GM21526 (cell line): ENCODE measurements at regions not wholly inside any gene's neighbourhood (a gene's known extent, or its start where the extent isn't known, plus 50 kb on each side); places are given as distances from the start of the nearest gene placed in this dataset.

ENCODE experiments used
- ATAC-seq: cut with Tn5 transposase; IDR thresholded peaks from one replicate; pipeline ENCODE4 v1.9.1; 2021; ENCODE audit warnings: moderate library complexity; ENCODE audit not compliant: unreplicated experiment, low FRiP score

DNA sequence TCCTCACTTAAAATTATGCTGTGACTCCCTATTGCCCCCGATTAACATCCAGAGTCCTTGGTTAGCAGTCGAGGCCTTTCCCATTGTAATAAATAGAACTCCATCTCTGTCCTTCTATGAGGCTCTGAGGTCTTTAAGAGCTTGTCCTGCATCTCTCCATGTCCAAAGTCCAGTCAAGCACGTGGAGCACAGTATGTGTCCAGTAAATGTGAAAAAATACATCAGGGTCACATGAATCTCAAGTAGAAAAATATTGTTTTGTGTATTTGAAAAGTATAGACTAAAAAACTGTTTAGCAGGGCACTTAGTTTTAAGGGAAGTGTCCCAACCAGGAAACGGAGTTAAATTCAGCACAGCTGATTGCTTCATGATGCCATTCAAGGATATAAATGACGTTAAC, 298.8 kb upstream of the TENM4 start:
- ATAC-seq: no peak

DNA sequence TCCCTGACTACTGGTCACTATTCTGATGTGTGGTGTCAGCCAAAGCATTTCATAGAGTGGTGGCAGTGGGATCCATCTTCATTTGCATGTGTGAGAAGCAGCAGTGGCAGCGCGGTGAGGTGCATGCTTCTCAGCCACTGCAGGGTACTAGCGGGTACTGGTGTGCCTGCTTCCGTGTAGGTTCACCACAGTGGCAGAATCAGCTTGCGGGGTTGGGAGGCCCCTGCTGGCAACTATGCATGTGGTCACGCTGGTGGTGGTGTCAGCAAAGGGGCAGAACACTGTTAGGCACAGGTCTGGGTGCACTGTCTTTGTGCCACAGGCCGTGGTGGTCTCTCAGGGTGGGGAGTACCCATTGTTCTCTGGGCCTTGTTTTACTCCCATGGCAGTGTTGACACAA, 286.4 kb upstream of the TENM4 start:
- no peak for ATAC-seq

DNA sequence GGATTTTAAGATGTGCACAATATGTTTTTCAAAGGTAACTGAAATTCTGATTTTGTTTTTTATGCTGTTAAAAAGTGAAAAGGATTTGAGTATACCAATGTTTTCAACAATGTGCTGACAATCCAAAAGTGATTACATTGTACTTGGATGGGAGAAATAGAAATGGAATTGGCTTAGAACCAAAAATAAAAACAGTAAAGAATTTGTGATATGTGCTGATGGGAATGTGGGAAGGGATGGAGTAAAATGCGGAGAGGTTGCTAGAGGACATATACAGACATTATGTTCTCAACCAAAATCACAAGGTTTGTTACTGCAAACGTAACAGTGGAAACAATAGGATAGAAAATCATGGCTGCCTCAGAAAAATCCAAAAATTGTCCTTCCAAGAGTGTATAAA, 279.3 kb upstream of the TENM4 start:
- ATAC-seq: no peak

DNA sequence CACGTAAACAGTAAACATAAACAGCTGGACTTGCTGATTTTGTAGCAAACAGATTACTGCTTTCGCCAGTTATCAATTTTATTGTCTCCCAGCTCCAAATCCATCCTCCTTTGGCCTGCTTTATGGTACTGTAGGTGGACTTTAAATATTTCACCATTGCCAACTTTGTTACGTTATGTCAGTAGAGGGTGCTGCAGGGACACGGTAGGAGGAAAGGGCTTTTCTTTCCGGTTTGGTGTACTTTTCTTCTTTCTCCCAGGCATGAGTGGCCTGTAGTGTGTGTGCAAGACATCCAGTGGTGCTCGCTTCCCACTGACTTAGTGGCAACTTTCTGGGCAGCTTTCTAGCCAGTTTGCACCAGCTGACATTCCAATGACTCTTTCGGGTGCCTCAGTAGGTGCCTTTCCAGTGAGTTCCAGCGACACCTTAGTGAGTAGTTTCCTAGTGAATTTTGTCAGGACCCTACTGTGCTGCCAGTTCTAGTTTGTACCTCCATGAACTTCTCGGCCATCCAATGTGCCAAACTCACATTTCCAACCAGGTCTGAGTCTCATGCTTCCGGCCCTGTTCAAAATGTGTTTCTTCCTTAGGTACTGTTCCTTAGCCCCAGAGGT, 267.6 kb upstream of the TENM4 start:
- peak; percentile 78 for ATAC-seq

DNA sequence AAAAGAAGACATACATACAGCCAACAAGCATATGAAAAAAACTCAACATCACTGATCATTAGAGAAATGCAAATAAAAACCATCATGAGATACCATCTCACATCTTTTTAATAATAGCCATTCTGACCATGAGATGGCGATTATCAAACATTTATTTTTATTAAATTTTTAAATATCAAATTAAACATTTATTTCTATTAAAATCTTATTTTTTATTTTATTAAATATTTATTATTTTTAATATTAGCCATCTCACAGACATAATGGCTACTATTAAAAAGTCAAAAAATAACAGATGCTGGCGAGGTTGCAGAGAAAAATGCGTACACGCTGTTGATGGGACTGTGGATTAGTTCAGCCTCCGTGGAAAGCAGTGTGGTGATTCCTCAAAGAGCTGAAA, 264.8 kb upstream of the TENM4 start:
- no peak for ATAC-seq

DNA sequence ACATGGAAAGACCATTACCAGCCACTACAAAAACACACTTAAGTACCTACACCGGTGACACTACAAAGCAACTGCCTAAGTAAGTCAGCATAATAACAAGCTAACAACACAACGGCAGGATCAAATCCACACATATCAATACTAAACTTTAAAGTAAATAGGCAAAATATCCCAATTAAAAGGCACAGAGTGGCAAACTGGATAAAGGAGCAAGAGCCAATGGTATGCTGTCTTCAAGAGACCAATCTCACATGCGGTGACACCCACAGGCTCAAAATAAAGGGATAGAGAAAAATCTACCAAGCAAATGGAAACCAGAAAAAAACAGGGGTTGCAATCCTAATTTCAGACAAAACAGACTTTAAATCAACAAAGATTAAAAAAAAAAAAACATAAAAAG, 261.5 kb upstream of the TENM4 start:
- ATAC-seq: no peak

DNA sequence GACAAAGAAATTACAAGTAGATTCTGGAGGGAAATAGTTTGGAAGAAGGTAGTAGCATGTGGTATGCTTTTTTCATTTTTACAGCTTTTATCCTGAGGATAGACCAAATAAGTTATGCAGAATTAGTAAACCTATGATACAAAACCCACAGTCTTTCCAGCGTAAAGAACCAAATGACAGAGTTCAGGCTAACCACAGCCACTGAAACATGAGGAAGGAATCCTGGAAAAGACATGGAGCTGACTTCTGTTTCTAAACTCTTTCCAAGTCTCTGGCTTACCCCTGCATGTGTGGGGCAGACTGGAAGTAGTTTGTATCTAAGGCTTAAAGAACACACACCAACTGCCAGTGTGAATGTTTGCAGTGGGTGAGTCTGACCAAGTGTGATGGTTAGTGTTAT, 258.4 kb upstream of the TENM4 start:
- no peak for ATAC-seq

DNA sequence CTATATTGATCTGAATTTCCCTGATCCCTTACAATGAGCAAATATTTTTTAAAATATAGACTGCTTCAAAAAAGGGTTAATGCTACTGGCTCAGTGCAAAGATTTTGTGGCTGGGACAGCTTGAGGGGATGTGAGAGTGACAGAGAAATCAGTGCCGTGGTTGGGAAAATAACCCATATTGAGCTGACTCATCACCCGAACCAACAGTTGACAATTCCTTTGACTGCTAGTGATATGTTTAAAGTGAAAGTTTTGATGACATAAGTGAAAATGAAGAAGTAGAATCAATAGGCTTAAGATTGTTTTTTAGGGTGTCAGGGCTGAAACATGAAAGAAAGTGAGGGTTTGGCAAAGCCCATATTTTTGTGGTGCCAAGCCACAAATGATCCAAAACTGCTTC, 257.1 kb upstream of the TENM4 start:
- peak; percentile 70 for ATAC-seq

DNA sequence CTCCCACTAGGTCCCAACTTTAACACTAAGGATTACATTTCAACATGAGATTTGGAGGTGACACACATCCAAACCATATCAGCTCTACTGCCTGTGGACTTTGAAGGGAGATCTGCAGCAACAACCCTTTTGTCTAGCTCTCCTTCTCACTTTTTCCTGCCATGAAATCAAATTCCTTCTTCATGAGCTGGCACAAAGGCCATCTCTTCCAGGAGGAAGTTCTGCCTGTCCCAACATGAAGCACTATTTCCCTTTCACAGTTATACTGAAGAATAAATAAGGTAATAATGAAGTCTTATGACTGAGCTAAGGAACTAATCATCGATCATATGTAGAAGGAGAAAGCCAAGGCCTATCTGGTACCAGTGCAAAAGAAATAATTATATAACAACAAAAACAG, 253.5 kb upstream of the TENM4 start:
- ATAC-seq: no peak

DNA sequence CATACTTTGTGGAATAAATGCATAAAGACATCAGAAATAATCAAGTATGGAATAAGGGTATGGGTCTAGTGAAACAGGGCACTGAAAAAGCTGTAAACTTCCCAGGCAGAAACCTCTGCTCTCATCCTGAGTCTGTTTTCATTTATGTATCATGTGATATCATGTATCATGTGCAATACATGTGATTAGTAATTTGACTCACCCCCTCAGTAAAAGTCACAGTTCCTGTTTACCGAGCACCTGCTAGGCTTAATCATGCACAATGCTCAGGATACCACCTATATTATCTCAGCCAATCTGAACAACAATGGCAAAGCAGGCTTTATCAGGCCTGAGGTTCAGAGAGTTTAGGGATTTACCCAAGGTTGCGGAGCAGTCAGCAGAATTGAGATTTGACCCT, 250.6 kb upstream of the TENM4 start:
- ATAC-seq: no peak

DNA sequence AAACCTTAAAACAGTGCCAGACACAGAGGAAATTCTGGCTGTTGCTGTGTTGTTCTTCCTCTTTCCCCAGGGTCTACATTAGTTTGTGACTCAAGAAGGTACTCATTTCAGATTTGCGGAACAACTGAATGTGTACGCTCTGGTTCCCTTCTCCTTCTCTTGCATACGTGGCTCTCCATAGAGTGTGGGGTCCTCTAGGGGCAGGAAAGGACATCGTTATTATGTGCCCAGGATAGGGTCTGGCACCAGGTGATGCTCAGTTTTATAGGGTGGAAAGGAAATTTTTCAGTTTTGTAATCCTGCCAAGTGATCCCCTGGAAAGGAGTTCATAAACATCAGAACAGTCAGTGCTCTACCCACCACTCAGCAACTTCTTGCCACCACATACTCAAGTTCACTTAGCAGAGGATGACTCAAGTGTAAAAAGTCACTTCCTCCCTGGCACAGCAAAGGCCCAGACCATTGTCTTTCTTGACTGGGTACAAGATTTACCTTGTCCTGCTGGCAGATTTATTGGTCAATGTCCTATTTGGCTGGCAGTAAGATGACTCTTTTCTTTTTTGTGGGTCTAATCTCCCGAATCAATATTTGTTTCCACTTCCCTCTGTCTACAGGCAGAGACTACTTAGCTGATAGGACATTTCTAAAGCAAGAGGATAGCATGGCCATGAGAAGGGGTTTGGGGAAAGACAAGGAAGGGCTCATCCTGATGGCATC, 246.0 kb upstream of the TENM4 start:
- ATAC-seq: no peak

DNA sequence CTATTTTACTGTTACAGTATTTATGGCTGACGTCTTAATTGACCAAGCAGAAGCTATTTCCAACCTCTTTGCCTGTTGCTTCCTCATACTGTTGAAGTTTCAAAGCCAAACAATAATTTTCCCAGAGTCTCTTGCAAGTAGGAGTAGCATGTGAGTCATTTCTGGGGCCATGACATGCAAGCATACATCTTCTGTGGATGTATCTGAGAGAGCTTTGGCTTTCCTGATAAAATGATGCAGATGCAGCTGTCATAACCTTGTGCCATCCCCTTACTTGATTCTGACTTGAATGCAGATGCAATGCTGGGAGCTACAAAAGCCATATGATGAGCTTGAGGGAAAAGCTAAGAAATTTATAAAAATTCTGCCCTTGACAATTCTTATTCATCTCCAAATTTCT, 243.1 kb upstream of the TENM4 start:
- ATAC-seq: no peak

DNA sequence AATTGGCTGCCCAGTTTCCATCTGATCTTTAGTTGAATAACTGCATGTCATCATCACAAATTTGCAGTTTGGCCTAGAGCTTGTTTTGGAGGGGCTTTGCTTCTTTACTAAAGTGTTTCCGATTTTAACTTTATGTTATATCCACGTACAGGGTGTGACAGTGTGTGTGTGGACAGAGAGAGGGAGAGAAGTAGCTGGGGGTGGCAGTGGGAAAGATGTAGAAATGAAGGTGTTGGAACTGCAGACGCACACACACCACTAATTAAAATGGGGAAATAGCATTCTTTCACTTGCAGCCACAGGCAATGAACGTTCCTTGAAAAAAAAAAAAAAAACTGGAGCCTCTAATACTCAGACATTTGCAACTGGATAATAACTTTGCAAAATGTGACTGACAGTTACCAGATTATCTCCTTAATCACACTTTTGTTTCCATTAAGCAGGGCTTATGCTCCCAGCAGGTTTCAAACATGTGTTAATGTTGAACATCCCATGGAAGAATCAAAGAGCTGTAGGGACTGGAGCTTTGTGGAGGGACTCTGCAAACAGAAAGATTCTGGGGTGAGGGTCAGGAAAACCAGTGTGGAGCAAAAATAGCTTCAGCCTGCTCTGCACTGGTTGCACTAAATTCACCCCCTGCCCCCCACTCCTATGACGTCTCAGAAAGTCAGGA, 238.1 kb upstream of the TENM4 start:
- ATAC-seq: no peak

DNA sequence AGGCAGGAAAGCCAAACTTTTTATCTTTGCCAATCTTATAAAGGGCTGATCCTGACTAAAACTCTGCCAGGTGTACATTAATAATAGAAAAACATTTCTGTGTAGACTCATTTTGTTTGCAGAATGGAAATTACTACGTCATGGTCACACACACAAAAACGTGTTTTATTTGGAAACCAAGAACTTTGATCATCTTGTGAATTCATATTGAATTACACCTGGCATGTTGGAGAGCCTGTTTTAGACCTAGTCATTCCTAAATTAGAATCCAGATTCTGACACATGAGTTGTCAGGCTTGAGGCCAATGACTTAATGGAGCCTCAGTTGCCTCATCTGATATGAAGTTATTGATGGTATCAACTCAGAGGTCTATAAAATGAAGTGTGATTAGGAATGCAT, 235.6 kb upstream of the TENM4 start:
- ATAC-seq: no peak

DNA sequence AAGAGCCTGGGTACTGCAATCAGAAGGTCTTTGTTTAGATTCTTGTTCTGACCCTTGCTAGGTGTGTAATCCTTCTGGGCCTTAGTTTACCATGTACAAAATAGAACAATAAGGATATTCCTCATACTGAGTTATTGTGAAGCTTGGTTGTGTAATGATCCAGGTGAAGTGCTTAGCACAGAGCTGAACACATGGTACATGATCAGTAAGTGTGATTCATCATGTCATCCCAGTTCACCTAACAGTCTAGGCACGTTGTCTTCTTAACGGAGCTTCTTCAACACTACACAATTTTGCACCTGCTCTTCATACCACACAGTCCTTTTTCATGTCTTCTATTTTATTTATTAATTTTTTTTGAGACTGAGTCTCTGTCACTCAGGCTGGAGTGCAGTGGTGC, 234.3 kb upstream of the TENM4 start:
- ATAC-seq: no peak

DNA sequence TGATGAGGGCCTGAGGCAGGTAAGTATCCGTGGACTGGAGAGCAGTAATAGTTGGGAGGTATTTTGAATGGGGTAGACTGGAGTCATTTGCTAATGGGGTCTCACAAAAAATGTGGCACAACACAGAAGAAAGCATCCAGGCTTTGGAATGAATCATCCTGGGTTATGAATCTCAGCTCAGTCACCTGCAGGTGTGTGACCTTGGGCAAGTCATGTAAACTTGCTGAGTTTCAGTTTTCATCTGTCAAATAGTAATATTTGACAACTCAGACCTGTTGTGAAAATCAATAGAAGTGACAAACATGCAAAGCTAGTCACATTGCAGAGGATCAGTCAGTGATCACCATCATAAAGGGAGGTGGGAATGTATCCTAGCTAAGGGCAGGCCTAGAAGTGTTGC, 232.0 kb upstream of the TENM4 start:
- no peak for ATAC-seq

DNA sequence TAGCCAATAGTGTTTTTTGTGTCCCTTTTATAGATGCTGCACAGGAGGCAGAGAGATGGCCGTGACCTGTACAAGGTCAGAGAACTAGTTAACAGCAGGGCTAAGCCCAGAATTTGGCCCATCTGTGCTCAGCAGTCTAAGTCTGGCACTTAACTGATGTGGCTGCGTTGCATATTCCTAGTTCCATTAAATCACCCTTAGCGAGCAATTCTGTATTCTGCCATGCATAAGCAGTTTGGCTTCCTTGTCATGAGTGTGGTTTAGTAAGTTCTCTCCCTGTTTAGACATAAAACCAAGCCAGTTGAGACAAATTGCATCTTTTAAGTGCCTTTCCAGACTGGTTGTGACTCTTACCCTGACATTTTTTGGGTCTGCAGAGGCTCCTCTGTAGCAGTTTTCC, 230.6 kb upstream of the TENM4 start:
- ATAC-seq: no peak

DNA sequence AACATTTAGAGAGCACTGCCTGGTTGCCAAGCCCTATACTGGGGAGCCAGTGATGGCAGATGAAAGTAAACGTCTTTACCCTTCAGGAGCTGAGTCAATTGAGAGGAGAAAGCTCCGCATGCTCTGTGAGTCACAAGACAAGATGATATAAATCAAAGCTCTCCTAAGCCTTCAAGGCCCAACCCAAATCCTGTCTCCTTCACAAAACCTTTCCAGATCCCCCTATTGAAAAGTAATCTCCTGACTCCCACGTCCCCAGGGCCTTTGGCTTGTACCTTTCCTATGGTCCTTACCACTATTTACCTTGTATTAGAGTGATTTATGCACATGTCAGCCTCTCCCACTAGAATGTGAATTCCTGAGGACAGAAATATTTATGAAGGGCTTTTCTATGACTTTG, 230.1 kb upstream of the TENM4 start:
- no peak for ATAC-seq

DNA sequence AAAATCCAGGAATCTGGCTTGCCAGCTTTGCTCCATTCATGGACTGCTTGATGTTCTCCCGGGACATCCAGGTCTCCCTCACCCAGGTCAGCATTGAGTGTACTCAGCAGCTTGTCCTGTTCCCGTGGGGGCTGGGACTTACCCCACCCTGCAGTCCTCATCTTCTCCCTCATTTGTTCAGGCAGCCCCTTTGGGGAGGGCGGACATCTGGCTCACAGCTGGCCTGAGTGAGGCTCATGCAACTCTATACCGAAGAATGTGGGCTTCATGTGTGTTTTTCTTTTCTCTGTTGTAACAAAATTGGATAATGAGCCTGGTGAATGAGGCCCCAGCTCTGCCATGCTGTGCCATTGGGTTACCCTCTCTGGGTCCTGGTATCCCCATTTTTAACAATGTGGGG, 227.7 kb upstream of the TENM4 start:
- ATAC-seq: no peak

DNA sequence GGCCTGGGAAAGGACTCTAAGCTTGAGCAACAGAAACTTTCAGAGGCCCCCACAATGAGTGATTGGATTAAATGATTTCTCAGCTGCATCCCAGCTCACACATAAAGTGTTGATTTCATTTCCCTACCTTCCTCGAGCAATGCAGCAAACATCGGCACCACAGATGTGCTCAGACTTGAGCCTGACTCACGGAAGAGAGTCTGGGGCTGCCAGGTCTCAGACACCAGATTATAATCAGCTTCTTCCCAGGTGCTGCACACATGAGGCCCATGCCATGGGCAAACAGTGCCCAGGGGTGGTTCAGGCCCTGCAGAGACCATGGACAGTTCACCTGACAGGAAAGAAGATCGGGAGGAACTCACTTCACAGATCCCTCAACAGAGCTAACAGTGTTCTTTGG, 226.6 kb upstream of the TENM4 start:
- ATAC-seq: no peak

DNA sequence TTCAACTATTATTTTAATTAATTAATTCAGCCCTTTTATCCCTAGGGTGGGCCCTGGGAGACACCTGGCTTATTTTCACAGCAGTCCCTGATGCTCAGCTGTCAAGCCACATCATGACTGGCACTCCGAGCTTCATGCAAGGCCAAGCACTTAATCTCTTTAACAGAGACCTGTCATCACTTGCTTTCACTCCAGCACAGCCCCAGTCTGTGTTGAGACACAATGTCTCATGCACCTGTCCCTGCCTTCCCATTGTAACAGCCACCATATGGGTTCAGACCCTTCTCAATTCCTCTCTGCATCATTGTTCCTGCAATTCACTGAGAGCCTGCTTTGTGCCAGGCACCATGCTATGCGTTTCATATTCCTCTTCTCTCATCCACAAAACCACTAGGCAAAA, 222.2 kb upstream of the TENM4 start:
- no peak for ATAC-seq

DNA sequence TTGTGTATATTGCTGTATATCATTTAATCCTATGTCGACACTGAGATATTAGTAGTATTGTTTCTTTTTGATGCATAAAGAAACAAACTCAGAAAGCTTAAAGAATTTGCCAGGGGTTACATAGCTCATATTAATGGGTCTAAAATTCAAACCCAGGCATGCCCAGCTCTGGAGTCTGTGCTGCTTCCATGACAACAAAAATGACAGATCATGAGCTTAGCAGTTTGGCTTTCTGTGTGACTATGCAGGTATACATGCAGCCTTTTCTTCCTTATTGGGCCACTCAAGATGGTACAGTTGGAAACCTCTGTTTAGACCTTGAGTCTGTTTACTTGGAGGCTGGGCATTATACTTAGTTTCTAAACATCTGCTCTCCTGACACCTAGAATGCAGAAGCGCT, 220.5 kb upstream of the TENM4 start:
- no peak for ATAC-seq
